Stimulated activated CD8-positive, alpha-beta memory T cell treated with anti-CD3 and anti-CD28 coated beads, Interleukin-12 subunit alpha, Interleukin-12 subunit beta, amount 100 ng/mL, for 4 hours (primary cell): ENCODE measurements at regions not wholly inside any gene's neighbourhood (a gene's known extent, or its start where the extent isn't known, plus 50 kb on each side); places are given as distances from the start of the nearest gene placed in this dataset.

Source experiments
- DNase-seq: peaks from one replicate; pipeline ENCODE4 v3.0.0-alpha.2; 2020; ENCODE audit warnings: low read depth

DNA sequence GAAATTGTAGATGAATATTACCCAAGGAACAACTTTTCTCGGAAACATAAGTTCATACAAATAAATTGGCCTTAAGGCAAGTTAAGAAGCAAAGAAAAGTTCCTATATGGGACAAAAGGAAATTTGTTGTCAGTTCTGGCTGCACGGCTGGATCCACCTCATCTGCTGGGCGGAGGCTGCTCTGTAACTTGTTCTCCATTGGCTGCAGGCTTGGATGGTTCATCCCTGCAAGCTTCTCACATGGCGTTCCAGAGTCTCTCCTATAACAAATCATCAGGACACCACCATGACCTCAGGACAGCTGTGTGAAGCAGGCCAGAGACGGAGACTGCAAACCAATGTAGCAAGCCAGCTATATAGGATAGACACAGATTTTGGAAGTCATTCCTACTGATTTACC is 81.4 kb upstream of the DAB2 start:
- DNase-seq = no peak

DNA sequence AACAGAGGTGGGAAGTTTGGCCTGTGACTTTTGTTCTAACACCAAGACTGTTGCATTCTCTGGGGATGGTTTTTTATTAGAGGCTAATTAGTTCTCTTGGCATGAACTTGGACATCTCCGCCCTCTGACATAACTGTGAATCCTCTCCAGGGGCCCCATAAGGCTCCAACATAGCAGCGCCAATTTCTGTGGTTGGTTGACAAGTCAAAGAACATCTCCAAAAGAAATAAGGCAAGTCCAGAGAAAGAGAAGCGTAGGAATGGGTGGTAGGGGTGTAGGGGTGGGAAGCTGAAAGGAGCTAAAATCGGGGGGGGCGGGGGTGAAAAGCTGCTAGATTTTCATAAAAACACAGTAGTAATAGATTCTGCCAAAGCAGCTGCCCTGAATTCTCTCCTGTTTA is 81.0 kb upstream of the DAB2 start:
- no peak for DNase-seq

DNA sequence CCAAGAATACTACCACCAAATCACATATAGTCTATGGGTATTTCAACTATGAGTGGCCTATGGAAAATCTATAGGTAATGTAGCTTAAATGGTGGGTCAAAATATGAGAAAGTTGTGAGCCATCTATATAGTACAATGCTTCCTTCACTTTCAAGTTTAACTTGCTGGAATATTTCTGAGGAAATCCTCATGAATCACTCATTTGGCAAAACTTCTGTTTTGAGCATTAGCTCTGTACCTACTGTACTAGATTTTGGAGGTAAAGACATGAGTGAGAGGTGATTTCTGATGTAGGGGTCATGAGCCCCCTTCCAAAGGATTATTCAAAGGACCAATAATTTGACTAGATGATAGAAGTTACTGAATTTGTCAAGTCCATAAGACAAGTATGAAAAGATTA is 80.6 kb upstream of the DAB2 start:
- DNase-seq = no peak

DNA sequence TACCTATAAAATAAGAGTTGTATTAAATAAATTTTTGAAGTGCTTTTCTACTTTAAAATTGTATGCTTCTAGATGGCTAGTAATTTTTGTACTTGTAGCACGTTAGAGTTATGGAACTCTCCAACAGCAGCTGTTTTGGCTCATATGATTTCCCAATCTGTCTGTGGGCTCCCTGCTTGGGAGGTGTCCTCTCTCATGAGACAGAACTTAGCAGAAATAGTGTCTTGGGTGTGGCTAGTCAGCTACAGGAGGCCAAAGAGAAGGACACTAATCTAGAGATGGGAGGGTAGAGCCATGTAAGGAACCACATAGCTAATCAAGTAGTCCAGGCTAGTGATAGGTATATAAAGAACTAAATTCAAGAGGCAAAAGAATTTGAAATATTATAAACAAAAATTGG is 78.4 kb upstream of the DAB2 start:
- no peak for DNase-seq

DNA sequence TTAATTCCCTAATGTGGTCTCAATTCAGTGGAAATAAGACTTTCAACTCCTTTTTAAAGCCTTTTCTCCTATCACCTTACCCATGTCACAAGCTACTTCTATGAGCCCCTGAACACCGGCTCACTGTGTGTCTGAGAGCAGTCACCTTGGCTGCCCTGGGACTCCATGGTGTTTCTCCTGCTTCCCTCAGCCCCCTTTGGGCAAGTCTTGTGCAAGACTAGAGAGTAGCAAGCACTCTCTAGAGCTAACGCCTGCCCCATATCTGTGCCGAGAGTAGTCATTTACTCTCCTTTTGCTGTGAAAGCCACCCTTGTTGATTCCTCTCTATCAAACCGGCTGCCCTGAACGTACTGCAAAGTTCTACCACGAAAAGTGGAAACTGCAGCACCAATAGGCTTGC is 77.9 kb upstream of the DAB2 start:
- DNase-seq = no peak

DNA sequence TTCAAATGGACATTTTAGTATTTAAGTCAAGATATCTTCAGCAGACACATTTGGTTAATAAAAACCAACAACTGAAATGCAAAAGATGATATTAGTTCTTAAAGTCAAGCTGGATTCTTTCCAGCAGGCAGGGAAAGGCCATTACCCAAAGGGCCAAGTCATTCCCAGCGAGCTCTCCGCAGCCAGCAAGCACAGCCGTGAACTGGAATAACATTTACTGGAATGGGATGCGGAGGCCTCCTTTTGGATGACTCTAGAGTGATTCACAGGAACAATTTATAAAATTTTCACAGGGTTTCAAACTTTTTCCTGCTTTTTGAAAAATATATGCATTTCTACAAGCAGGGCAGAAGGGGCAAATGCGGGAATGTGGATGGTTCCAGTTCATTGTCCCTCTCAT is 76.6 kb upstream of the DAB2 start:
- DNase-seq = no peak

DNA sequence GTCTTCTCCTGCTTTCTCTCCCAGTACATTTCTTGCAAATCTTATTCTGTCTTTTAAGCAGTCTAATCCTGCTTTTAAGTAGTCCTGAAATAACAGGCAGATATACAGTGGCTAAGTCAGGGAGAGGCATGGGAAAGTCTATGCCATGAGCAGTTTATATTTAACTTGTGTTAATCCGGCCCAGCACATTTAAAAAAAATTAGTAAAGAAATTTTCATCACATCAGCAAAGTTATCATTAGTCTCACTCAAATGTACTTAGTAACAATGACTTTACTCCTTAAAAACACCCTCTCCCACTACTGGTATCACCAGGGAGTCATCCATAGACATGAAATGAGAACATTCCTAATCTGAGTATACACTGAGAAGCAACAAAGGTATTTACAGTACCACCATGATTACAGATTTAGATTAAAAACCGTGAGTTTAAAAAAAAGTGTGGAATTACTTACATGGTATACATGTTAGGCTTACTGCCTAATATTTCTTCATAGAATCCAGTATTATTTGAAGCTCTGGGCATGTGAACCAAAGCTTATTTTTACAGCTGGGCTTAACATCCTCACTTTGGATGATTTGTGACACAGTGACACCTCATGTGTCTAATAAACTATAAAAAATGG is 75.9 kb upstream of the DAB2 start:
- no peak for DNase-seq

DNA sequence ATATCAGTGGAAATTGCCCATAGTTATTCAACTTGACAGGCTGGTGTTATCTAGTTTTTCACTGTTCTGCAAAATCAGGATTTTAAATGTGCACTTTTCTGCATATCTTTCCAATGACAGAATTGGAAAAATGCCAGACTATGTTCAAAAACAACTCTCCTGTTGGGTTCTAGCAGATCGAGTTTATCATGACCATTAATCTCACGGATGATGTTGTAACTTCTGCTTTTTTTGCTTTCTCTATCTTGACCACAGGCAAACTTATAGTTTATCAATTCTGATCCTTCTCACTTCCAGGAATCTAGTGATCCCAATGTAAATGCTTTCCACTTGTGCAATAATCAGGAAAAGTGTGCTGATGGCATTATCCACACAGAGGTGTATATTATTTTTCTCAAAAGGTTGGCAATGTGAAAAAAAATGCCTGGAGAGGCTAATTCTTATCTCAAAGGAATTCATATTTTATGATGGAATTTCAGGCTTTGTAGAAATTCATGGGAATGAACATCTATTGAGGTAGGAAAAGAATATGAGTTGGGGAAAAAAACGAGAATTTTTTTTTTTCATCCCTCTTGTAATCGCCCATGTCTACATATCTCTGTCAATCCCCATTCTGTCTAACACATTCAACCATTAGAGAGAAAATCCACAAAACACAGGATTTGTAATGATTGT is 73.6 kb upstream of the DAB2 start:
- DNase-seq = no peak

DNA sequence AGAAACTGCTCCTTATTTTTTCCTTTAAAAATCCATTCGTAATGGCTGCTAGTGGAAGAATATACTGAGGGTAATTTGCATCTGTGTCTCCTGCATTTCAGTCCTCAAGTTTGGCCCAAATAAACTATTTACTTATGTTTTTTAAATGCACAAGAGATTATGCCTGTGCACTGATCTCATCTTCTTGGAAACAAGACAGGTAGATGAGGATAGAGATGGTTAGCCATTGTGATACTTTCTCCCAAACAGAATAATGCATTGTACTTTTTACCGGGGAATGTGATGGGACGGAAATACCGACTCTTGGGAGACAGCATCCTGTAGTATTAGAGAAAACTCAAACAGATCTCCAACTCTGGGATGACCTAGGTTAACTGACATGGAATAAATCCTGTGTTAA is 72.5 kb upstream of the DAB2 start:
- DNase-seq = no peak

DNA sequence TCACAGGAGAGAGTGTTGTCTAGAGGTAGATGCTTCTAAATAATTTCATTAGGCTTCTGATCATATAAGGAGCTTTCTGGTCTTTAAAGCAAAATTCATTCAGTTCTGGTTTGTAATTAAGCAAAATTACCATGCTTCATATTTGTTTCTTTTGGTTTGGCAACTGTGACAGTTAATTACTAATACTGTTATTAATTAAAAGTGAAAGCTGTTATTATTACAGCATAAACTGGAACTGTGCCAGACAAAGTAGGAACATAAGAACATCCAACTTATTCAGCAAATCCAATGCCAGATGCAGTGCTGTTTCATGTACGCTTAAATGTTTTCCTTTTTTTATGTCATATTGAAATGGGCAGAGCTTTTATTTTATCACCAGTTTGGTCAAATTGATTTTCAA is 70.4 kb upstream of the DAB2 start:
- DNase-seq = no peak

DNA sequence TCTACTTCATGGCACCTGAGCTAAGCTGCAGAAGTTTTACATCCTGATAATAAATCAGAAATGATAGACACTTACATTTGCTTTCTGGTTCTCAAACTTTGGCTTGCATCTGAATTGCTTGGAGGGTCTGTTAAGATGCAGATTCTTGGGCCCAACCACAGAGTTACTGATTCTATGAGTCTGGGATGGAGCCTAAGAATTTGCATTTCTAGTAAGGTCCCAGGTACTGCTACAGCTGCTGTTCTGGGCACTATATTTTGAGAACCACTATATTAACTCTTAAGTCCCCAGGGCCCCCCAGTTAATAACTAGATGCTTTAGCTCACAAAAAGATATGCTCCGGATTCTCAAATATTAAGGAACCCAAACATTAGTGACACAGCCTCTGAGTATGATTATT is 69.8 kb upstream of the DAB2 start:
- DNase-seq = no peak

DNA sequence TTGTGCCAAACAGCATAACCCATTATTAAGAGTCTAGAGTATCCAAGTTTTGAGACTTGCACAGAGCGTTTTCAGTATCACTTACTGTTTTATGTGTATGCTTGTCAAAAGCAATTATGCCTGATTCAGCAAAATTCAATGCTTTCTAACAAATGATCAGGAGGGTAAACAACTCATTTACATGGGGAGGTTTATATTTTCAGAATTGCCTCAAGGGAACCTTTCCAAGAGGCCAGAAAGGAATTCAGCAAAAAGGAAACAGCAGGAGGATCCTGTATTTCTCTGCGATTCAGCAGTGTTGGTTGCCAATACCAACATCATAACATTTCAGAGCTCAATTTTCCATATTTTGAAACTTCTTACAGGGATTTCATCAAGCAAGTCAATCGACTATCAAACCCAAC is 69.3 kb upstream of the DAB2 start:
- DNase-seq = no peak

DNA sequence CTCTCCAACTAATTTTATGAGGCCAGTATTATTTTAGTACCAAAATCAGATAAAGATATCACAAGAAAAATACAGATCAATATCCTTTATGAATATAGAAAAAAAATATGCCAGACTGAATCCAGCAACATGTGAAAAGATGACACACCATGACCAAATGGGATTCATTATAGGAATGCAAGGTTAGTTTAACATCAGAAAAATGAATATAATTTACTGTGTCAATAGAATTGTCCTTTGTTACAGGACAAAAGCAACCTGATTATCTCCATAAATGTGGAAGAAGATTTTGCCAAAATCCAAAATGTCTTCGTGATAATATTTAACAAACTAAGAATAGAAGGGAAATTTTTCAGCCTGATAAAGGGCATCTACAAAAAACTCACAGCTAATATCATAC is 66.4 kb upstream of the DAB2 start:
- no peak for DNase-seq

DNA sequence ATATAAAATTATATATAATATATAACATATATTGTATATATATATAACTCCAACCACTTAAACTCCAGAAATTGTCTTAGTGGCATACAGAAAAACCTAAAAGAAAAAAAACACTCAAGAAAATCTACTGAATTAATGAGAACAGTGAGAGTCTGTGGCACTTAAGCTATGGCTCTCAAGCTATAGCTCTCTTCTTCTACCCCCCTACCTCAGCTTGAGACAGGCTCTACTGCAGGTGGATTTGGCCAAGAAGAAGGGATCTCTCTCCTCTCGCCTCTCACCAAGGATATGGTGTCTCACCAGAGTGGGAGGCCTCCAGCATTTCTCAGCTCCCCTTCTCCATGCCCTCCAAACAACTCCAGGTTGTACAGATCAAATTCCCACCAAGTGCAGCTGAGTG is 64.5 kb upstream of the DAB2 start:
- DNase-seq = no peak

DNA sequence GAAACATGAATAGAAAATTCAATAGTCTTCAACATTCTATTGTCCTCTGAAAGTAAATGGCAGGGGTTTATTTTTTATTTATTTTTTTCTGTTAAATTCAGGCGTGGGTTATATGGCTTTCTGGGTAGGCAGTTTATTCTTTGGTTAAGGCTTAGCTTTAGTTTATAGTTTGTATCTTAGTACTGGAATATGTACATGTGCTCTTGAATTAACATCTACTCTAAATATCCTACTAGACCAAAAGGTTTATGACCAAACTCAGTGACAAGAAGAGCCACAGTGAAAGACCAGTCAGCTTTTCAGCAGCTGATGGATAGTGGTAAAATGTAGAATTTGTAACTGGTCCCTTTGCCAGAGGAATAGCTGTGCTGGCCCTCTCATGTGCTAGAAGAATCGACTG is 62.0 kb upstream of the DAB2 start:
- DNase-seq = no peak

DNA sequence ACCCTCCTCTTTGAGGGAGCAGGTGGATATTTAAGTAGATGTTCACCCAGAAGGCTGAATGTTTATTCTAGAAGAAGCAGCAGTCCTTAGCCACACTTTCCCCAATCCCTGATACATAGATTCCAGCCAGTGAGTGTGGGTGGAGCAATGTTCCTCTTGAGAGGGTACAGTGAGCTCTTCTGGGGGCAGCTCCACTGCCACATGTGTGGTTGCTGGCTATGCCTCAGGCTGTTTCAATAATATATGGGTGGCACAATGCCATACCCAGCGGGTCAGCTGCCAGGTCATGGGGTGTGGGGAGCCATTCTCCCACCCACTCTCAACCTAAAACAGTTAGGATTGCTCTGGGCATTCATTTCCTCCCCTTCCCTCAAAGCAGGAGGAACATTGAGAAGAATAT is 61.6 kb upstream of the DAB2 start:
- DNase-seq = no peak

DNA sequence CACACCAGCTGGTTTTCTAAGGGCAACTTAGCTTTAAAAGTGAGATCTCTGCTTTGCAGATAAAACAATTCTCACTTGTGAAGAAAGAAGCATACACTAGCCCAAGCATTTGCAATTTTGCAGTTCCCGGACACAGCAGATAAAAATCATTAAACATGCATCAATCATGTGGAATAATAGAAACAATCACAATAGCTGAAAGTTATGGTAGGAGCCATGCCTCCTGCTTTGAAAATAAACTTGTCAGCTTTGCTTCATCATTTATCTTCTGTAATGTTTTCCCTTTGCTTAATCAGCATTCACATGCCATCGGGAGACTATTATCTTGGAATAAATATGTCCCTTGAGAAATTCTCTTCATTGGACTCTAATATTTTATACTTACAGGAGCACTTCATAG is 60.3 kb upstream of the DAB2 start:
- DNase-seq = no peak

DNA sequence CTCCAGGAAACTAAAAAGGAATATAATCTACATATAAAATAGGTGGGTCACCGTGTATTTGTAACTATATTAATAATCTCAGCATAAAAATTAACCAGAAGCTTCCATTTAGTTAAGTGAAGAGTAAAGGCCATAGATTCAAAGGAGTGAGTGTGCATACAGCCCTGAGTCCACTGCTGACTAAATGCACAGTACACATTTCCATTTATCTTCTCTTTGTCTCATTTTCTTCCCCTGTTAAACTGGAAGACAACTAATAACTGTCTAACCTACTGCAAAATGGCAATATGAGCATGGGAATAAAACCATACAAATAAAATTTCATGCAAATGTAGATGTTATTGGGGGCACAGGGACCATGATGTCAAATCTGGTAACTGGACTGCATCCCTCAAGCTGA is 59.9 kb upstream of the DAB2 start:
- no peak for DNase-seq

DNA sequence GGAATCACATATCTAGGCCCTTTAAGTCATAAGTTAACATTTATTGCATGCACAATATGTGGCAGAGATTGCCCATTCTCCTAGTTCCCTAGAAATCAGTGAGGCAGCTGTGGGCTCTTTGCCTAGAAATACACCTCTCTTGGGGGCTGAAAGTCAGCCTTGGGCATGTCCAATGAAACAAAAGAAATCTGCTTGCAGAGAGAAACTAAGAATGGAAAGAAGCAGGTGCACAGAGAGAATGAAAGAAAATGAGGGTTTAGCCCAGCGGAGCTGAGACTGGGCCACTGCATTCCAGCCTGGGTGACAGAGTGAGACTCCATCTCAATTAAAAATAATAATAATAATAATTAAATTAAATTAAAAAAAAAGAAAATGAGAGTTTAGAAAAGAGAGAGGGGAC is 57.3 kb upstream of the DAB2 start:
- no peak for DNase-seq

DNA sequence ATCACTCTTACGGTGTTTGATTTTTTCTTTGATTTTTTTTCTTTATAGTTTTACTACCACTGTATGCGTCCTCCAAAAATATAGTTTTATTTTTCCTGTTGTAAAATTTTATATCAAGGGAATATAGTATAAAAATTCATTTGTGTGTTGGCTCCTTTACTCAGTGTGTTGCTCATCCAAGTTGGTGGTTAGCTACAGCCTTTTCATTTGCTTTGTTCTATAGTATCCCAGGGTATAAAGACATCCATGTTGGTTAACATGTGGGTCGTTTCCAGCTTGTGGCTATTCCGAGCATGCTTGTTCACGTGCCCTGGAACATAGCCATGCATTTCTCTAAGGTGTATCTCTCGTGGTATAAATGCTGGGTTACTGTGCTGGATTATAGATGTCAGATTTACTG is 54.8 kb upstream of the DAB2 start:
- no peak for DNase-seq

DNA sequence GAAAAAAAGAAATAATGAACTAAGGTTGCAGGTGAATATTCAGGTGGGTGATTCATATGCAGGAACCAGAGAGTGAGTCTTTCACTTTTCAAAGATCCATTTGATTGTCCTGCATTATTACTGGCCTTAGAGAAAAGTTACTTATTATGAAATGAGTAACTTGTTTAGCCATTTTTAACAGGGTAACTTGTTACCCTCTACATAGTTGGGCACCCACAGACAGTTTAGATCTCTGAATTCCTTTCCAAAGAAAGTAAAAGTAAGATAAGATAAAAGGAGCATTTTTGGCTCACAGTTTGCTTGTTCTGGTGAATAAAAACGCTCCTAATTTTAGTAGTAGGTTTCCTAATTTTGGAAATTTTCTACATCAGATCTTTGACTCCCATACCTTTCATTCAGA is 54.1 kb upstream of the DAB2 start:
- no peak for DNase-seq

DNA sequence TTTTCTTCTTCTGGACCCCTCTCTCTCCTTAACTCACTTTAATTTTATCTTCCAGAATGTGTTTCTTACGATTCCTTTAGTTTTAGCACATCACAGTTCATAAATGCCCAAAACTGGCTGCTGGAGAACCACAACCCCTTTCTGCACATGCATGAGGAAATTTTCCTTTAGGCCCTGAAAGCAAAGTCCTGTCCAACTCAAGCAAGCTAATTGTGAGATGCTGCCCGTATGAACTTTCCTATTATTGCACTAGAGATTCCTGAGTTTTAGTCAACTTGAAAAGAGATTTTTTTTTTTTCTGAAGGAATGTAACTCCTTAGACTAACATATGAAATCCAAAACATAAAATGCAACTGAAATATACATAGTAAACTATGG is 52.1 kb upstream of the DAB2 start:
- no peak for DNase-seq

DNA sequence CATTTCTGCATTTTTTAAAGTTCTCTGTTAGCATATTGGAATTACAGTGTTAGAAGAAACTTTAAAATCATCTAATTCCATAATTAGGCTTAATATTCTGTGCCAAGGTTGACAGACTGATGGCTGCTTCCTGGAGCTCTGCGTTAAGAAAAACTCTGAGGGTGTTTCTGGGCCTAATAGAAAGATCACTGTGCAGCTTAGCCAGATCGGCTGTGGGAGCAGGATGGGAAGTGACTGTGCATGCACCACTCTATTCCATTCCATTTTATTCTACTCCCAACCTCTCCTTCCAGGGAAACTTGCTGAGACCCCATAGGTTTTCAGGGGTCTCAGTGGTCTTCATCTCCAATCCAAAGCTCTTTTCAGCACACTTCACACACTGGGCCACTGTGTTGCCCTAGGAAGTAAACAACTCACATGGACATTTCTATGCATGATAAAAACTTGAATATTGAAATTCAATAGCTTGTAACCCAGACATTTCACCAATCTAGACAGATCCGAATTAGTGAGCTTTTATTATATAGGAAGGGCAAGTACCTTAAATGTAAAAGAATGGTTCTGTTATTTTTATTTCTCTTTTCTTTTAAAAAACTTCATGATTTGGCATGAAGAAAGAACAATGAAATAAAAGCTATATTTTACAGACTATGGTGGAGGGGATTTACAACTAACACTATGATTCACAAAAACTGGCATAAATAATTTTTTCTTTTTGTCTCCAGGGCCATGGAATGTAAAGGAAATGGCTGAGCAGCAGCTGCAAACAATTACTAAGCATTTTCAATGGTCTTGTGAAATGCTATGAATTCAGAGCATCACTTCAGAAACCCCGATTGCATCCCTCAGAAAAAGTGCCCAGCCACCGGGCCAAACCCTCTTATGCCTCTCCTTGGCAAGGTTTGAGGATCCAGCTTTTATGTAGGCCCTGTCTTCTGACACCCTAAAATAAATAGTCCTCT is 51.4 kb upstream of the DAB2 start:
- no peak for DNase-seq
